Smooth muscle cell (in vitro differentiated cells): ENCODE measurements at regions not wholly inside any gene's neighbourhood (a gene's known extent, or its start where the extent isn't known, plus 50 kb on each side); places are given as distances from the start of the nearest gene placed in this dataset.

Source experiments
- DNase-seq: peaks from one replicate; lab custom pipeline; 2025; ENCODE audit not compliant: unreplicated experiment; lab: John Stamatoyannopoulos, UW
- H2AFZ ChIP-seq: fragments of 200-600 bp; sonication (generic); 2 replicates; pipeline ENCODE4 v1.6.0; 2016; ENCODE audit warnings: antibody characterized with exemption, low read depth, mild to moderate bottlenecking
- H3F3A ChIP-seq: fragments of 200-600 bp; sonication (generic); 2 replicates; pipeline ENCODE4 v1.6.0; 2017; ENCODE audit warnings: antibody characterized with exemption, low read depth
- H3K27ac ChIP-seq: fragments of 200-600 bp; sonication (generic); 2 replicates; pipeline ENCODE4 v1.5.1; 2016; ENCODE audit warnings: low read depth, mild to moderate bottlenecking
- H3K27me3 ChIP-seq: fragments of 200-600 bp; sonication (generic); 2 replicates; pipeline ENCODE4 v1.6.1; 2016; ENCODE audit warnings: low read depth, mild to moderate bottlenecking
- H3K36me3 ChIP-seq: fragments of 200-600 bp; sonication (generic); 2 replicates; pipeline ENCODE4 v1.5.1; 2016; ENCODE audit warnings: low read depth
- H3K4me1 ChIP-seq: fragments of 200-600 bp; sonication (generic); 2 replicates; pipeline ENCODE4 v1.5.1; 2016; ENCODE audit warnings: low read depth
- H3K4me2 ChIP-seq: fragments of 200-600 bp; sonication (generic); 2 replicates; pipeline ENCODE4 v1.6.0; 2016; ENCODE audit warnings: mild to moderate bottlenecking
- H3K4me3 ChIP-seq: fragments of 200-600 bp; sonication (generic); 2 replicates; pipeline ENCODE4 v1.5.1; 2016; ENCODE audit warnings: mild to moderate bottlenecking
- H3K79me2 ChIP-seq: fragments of 200-600 bp; sonication (generic); 2 replicates; pipeline ENCODE4 v1.6.0; 2016; ENCODE audit warnings: low read depth, mild to moderate bottlenecking
- H3K9ac ChIP-seq: fragments of 200-600 bp; sonication (generic); 2 replicates; pipeline ENCODE4 v1.6.0; 2016; ENCODE audit warnings: low read depth
- H3K9me3 ChIP-seq: fragments of 200-600 bp; sonication (generic); replicated peaks from 2 replicates; pipeline ENCODE4 v1.5.1; 2016; ENCODE audit warnings: low read depth
- H4K20me1 ChIP-seq: fragments of 200-600 bp; sonication (generic); 2 replicates; pipeline ENCODE4 v1.6.0; 2016; ENCODE audit warnings: low read depth
- CTCF ChIP-seq: fragments of 200-600 bp; sonication (generic); IDR thresholded peaks from 2 replicates; pipeline ENCODE4 v1.5.1; 2017; ENCODE audit warnings: borderline replicate concordance, mild to moderate bottlenecking, antibody characterized with exemption; ENCODE audit not compliant: insufficient read depth, poor library complexity, severe bottlenecking
- WGBS: methylation state at CpG from one replicate; pipeline ENCODE4 v1.1.7; 2016; ENCODE audit warnings: low lambda C conversion rate; 5-methylcytosine and 5-hydroxymethylcytosine counted together

- Histone ChIP-seq H2AFZ (no peak overlapping the region), H3K36me3 (no peaks in the 10 kb centered on the region), H3K27ac (no peak overlapping the region), H3K9me3 (no peaks in the 10 kb centered on the region), H3K4me2 (no peak overlapping the region), H3F3A (no peaks in the 10 kb centered on the region), H3K4me3 (no peak overlapping the region), H3K27me3 (no peaks in the 10 kb centered on the region), H3K4me1 (peaks cover 12% of the 10 kb centered on the region), H3K9ac (no peak overlapping the region), H3K79me2 (no peaks in the 10 kb centered on the region), H4K20me1 (no peaks in the 10 kb centered on the region)
- WGBS: 53% methylated on average over 4 of the region's 4 CpGs
- DNase-seq: no peak
- no peak for TF ChIP-seq CTCF
Observed at GRCh38 chr10:107803546-107803945, 639.0 kb upstream of the SORCS1 start.

DNA sequence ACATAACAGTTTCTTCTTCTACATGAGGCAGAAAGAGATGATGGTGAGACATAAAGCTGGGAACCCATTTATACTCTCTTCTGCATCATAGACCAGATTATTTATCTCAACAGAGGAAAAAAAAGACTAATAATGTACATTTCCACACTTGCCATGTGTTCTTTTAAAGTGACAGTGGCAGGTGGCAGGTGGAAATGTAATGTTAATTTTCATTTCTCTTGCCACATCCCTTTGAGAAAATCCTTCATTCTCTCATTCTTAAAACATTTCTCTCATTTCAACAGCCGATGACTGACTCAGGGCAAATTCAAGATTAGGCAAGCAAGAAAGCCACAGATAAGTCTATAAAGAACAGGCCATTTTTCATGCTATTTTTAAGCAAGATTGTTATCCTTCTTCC is 635.6 kb upstream of the SORCS1 start:
- WGBS: 78% methylated on average over 1 of the region's 1 CpG
- H4K20me1 ChIP-seq: no peaks in the 10 kb centered on the region
- no peaks in the 10 kb centered on the region for H3K9me3 ChIP-seq
- no peak overlapping the region for H3K27ac ChIP-seq
- peaks cover under 1% of the 10 kb centered on the region for H3K4me1 ChIP-seq
- no peak for DNase-seq
- no peak overlapping the region for H3K9ac ChIP-seq
- TF ChIP-seq CTCF: no peak
- H3K4me3 ChIP-seq: no peak overlapping the region
- no peaks in the 10 kb centered on the region for H3K27me3 ChIP-seq
- H3K4me2 ChIP-seq: no peak overlapping the region
- no peaks in the 10 kb centered on the region for H3K36me3 ChIP-seq
- H2AFZ ChIP-seq: no peak overlapping the region
- no peaks in the 10 kb centered on the region for H3K79me2 ChIP-seq
- H3F3A ChIP-seq: no peaks in the 10 kb centered on the region

DNA sequence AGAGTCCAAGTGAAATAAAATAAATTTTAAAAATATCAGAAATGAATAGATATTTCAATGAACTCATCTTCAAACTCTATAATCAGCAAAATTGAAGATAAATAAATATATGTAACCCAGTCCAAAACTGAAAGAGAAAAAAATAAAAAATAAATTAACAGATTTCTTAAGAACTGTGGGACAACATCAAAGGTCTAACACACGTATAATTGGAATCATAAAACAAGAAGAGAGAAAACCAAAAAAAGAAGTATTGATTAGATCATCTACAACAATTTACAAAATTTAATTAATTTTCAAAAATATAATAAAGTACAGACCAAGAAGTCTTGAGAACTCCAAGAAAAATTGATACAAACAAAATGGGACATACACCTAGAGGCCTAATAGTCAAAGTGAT is 625.8 kb upstream of the SORCS1 start:
- Histone ChIP-seq H3K79me2 (no peaks in the 10 kb centered on the region), H3F3A (no peaks in the 10 kb centered on the region), H3K9me3 (peaks cover 10% of the 10 kb centered on the region), H3K9ac (no peak overlapping the region), H3K36me3 (no peaks in the 10 kb centered on the region), H3K27me3 (no peaks in the 10 kb centered on the region), H3K4me2 (no peak overlapping the region), H3K4me3 (no peak overlapping the region), H2AFZ (no peak overlapping the region), H4K20me1 (no peaks in the 10 kb centered on the region), H3K4me1 (no peaks in the 10 kb centered on the region), H3K27ac (no peak overlapping the region)
- DNase-seq: no peak
- 86% methylated on average over 1 of the region's 1 CpG for WGBS
- TF ChIP-seq CTCF: no peak

- Histone ChIP-seq H3K4me1 (no peaks in the 10 kb centered on the region), H2AFZ (no peak overlapping the region), H3K4me3 (no peak overlapping the region), H4K20me1 (no peaks in the 10 kb centered on the region), H3K27me3 (no peaks in the 10 kb centered on the region), H3K79me2 (no peaks in the 10 kb centered on the region), H3K9me3 (no peaks in the 10 kb centered on the region), H3K36me3 (no peaks in the 10 kb centered on the region), H3K27ac (no peak overlapping the region), H3K4me2 (no peak overlapping the region), H3K9ac (no peak overlapping the region), H3F3A (no peaks in the 10 kb centered on the region)
- 100% methylated on average over 1 of the region's 1 CpG for WGBS
- no peak for TF ChIP-seq CTCF
- DNase-seq: no peak
Observed at GRCh38 chr10:107771066-107771465, 606.6 kb upstream of the SORCS1 start.
